ENCODE measurements at regions not wholly inside any gene's neighbourhood (a gene's known extent, or its start where the extent isn't known, plus 50 kb on each side); places are given as distances from the start of the nearest gene placed in this dataset.

DNA sequence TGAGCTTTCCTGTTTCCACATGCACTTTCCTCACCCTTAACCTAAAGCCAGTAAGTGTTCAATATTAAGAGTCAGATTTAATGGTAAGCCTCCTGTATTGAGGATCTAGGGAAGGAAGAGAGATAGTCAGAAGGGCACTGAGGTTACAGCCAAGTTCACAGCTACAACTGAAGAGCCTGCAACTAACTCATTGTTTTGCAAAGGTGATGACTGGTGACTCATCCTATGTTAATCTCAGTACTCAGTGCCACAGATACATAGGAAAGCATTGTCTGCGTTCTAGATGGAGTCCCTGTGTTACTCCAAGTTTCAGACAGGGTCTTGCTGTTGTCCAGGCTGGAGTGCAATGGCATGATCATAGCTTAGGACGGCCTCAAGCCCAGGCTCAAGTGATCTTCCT lies 157.0 kb upstream of the RBM19 start:
- Histone ChIP-seq H3K9ac (ENCODE audit: control insufficient read depth, insufficient read depth, low read length) (no peak overlapping the region), H3K36me3 (ENCODE audit: control insufficient read depth in 2 of 2, insufficient read depth in 2 of 2, low read length in 1 of 2) (no peaks in the 10 kb centered on the region), H4K20me1 (ENCODE audit: control insufficient read depth, insufficient read depth) (no peaks in the 10 kb centered on the region), H3K27ac (ENCODE audit: control insufficient read depth, insufficient read depth) (no peak overlapping the region), H3K4me3 (no peak overlapping the region), H3K27me3 (replicated peaks in 1 of 2; ENCODE audit: control insufficient read depth in 2 of 2, insufficient read depth in 2 of 2, low read length in 1 of 2) (no peaks in the 10 kb centered on the region; a peak in 1 of 4 replicates), H2AFZ (ENCODE audit: control insufficient read depth, low read depth, low read length) (no peak overlapping the region), H3K4me1 (ENCODE audit: control insufficient read depth, insufficient read depth, low read length) (no peaks in the 10 kb centered on the region), H3K9me3 (replicated peaks; ENCODE audit: control insufficient read depth, insufficient read depth, low read length) (no peaks in the 10 kb centered on the region), H3K4me2 (ENCODE audit: control insufficient read depth, insufficient read depth) (no peak overlapping the region), H3K79me2 (ENCODE audit: control insufficient read depth, insufficient read depth, low read length) (no peaks in the 10 kb centered on the region)
- FAIRE-seq (no peak), DNase-seq (ENCODE audit: low read depth, low spot score) (no peak), ATAC-seq (no peak)
- TF ChIP-seq, protein P1, sequence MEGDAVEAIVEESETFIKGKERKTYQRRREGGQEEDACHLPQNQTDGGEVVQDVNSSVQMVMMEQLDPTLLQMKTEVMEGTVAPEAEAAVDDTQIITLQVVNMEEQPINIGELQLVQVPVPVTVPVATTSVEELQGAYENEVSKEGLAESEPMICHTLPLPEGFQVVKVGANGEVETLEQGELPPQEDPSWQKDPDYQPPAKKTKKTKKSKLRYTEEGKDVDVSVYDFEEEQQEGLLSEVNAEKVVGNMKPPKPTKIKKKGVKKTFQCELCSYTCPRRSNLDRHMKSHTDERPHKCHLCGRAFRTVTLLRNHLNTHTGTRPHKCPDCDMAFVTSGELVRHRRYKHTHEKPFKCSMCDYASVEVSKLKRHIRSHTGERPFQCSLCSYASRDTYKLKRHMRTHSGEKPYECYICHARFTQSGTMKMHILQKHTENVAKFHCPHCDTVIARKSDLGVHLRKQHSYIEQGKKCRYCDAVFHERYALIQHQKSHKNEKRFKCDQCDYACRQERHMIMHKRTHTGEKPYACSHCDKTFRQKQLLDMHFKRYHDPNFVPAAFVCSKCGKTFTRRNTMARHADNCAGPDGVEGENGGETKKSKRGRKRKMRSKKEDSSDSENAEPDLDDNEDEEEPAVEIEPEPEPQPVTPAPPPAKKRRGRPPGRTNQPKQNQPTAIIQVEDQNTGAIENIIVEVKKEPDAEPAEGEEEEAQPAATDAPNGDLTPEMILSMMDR (IDR thresholded peaks at IDR 0.05 in 2 of 3, conservative IDR thresholded peaks at IDR 0.05 in 1 of 3; ENCODE audit: control insufficient read depth in 2 of 3, extremely low read depth in 1 of 3, insufficient read depth in 1 of 3, low read depth in 3 of 3, low read length in 3 of 3): no peak
- TF ChIP-seq ZSCAN29 (IDR thresholded peaks at IDR 0.05) (no peak), ASH2L (IDR thresholded peaks at IDR 0.05; ENCODE audit: borderline replicate concordance, low read depth) (no peak), BACH1 (IDR thresholded peaks at IDR 0.05; ENCODE audit: borderline replicate concordance) (no peak), JUND (IDR thresholded peaks at IDR 0.05; ENCODE audit: low read depth, low read length) (no peak), RBBP5 (conservative IDR thresholded peaks at IDR 0.05) (no peak), MTA2 (IDR thresholded peaks at IDR 0.05; ENCODE audit: low read depth) (no peak), STAT3 (IDR thresholded peaks at IDR 0.05; ENCODE audit: low read depth, low read length) (no peak)
- TF ChIP-seq, protein P2, sequence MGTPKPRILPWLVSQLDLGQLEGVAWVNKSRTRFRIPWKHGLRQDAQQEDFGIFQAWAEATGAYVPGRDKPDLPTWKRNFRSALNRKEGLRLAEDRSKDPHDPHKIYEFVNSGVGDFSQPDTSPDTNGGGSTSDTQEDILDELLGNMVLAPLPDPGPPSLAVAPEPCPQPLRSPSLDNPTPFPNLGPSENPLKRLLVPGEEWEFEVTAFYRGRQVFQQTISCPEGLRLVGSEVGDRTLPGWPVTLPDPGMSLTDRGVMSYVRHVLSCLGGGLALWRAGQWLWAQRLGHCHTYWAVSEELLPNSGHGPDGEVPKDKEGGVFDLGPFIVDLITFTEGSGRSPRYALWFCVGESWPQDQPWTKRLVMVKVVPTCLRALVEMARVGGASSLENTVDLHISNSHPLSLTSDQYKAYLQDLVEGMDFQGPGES (IDR thresholded peaks at IDR 0.05): no peak
- TF ChIP-seq, protein P3, sequence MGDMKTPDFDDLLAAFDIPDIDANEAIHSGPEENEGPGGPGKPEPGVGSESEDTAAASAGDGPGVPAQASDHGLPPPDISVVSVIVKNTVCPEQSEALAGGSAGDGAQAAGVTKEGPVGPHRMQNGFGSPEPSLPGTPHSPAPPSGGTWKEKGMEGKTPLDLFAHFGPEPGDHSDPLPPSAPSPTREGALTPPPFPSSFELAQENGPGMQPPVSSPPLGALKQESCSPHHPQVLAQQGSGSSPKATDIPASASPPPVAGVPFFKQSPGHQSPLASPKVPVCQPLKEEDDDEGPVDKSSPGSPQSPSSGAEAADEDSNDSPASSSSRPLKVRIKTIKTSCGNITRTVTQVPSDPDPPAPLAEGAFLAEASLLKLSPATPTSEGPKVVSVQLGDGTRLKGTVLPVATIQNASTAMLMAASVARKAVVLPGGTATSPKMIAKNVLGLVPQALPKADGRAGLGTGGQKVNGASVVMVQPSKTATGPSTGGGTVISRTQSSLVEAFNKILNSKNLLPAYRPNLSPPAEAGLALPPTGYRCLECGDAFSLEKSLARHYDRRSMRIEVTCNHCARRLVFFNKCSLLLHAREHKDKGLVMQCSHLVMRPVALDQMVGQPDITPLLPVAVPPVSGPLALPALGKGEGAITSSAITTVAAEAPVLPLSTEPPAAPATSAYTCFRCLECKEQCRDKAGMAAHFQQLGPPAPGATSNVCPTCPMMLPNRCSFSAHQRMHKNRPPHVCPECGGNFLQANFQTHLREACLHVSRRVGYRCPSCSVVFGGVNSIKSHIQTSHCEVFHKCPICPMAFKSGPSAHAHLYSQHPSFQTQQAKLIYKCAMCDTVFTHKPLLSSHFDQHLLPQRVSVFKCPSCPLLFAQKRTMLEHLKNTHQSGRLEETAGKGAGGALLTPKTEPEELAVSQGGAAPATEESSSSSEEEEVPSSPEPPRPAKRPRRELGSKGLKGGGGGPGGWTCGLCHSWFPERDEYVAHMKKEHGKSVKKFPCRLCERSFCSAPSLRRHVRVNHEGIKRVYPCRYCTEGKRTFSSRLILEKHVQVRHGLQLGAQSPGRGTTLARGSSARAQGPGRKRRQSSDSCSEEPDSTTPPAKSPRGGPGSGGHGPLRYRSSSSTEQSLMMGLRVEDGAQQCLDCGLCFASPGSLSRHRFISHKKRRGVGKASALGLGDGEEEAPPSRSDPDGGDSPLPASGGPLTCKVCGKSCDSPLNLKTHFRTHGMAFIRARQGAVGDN (IDR thresholded peaks at IDR 0.05): no peak
- SMC1A ChIA-PET (ENCODE audit: uncharacterized antibody, unreplicated experiment): interaction anchor here (1.1 kb wide), 1 partner anchor 12 kb away, joined by 3 read pairs; no protein-coding TSS in a partner anchor
- BruUV-seq (replicated peaks): no TSS peak
- in situ Hi-C loops (cut with MboI): no loop called here
- CTCF ChIA-PET: no interaction called here
- intact Hi-C loops (cut with micrococcal nuclease; ENCODE audit: unreplicated experiment): no loop called here
- 18% methylated on average over 2 of the region's 2 CpGs for WGBS (ENCODE audit: insufficient coverage, insufficient replicate concordance, low lambda C conversion rate, missing lambda C conversion rate)
- POLR2A ChIA-PET: no interaction called here
- RAD21 ChIA-PET (ENCODE audit: unreplicated experiment): no interaction called here

Data from GM12878 (cell line).